KOPT-K1 (cell line): ENCODE measurements at regions not wholly inside any gene's neighbourhood (a gene's known extent, or its start where the extent isn't known, plus 50 kb on each side); places are given as distances from the start of the nearest gene placed in this dataset.
"Not testable (repeated sequence)": the region's sequence is repeated elsewhere in the genome, so short reads cannot be mapped to it uniquely, and the experiment has no call there.

Experiments
- H3K27ac ChIP-seq: fragments of 200-600 bp; sonication (generic); 2 replicates; pipeline ENCODE4 v1.5.1; 2016; ENCODE audit warnings: antibody characterized with exemption, mild to moderate bottlenecking, low read depth, low read length; ENCODE audit not compliant: poor library complexity, severe bottlenecking
- H3K36me3 ChIP-seq: fragments of 200-600 bp; sonication (generic); 2 replicates; pipeline ENCODE4 v1.5.1; 2017; ENCODE audit warnings: antibody characterized with exemption, mild to moderate bottlenecking, low read length, moderate library complexity; ENCODE audit not compliant: insufficient read depth
- H3K9me3 ChIP-seq: fragments of 200-600 bp; sonication (generic); 2 replicates; pipeline ENCODE4 v1.5.1; 2017; ENCODE audit warnings: antibody characterized with exemption, low read length, mild to moderate bottlenecking; ENCODE audit not compliant: insufficient read depth, poor library complexity, severe bottlenecking

DNA sequence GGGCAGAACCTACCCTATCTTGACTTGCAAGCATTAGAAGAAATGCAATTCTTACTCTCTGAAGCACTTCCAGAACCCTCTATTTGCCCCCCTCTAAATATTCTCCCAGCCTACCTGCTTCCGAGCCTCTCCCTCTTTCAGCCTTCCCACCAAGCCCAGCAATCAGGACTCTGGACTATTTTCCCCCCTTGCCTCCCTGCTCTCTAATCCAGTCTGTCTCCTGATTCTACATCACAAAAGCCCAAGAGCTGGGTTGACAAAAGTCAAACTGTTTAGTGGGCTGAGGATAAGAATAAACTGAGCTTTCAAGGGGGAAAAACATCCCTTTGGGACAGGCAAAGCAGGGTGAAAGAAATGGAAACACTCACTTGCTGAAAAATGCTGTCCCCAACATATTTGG is 123.2 kb upstream of the KIF2A start:
- H3K36me3 ChIP-seq: no peaks in the 10 kb centered on the region
- H3K27ac ChIP-seq: no peak overlapping the region
- H3K9me3 ChIP-seq: no peaks in the 10 kb centered on the region

DNA sequence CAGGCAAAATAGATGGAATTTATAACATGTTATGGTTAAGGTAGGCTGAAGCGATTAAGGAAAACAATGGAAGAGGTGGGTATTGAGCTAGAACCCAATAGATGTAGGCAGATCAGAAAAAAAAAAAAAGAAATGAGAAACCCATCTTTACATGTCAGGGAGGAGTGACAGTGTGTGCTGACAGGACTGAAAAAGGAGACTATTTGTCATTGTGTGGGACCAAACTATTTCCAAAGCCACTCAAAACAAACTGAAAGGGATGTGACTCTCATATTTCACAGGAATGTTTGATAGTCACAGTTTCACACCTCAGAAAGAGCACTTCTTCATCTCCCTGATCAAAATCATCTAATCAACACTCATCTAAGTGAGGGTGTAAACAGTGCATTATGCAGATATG is 122.3 kb upstream of the KIF2A start:
- Histone ChIP-seq H3K9me3 (no peaks in the 10 kb centered on the region), H3K36me3 (no peaks in the 10 kb centered on the region), H3K27ac (no peak overlapping the region)

DNA sequence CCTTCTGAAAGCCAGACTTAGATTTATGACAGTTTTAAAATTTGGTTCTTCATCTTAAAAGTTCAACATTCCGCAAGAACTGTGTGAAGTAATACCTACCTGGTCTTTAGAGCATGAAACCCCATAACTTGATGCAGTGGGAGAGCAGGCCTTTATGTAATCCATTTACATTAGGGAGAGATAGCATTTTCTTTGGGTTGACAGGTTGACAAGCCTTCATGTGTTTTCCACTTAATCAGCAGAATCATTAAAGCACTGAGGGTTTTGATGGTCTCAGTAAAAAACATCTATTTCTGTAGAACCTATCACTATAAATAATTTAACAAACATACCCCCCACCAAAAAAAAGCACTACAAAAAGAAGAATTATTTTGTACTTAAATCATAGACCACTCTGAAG is 121.6 kb upstream of the KIF2A start:
- Histone ChIP-seq H3K36me3 (no peaks in the 10 kb centered on the region), H3K27ac (no peak overlapping the region), H3K9me3 (no peaks in the 10 kb centered on the region)

DNA sequence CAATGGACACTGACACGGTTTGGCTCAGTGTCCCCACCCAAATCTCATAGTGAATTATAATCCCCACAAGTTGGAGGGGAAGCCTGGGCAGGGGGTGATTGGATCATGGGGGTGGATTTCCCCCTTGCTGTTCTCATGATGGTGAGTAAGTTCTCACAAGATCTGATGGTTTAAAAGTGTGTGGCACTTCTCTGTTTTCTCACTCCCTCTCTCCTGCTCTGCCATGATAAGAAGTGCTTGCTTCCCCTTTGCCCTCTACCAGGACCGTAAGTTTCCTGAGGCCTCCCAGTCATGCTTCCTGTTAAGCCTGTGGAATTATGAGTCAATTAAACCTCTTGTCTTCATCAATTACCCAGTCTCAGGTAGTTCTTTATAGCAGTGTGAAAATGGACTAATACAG is 115.8 kb upstream of the KIF2A start:
- Histone ChIP-seq H3K36me3 (no peaks in the 10 kb centered on the region), H3K27ac (no peak overlapping the region), H3K9me3 (peaks cover 17% of the 10 kb centered on the region)

DNA sequence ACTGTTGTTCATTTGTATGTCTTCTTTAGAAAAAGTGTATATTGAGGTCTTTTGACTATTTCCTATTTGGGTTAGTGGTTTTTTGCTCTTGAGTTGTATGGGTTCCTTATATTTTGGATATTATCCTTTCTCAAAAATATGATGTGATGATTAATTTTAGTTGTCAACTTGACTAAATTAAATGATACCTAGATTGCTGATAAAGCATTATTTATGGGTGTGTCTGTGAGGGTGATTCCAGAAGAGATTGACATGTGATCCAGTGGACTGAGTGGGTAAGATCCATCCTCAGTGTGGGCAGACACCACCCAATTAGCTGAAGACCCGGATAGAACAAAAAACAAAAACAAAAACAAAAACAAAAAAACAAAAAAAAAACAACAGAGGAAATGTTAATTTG is 115.1 kb upstream of the KIF2A start:
- Histone ChIP-seq H3K9me3 (peaks cover 17% of the 10 kb centered on the region), H3K36me3 (no peaks in the 10 kb centered on the region), H3K27ac (no peak overlapping the region)

DNA sequence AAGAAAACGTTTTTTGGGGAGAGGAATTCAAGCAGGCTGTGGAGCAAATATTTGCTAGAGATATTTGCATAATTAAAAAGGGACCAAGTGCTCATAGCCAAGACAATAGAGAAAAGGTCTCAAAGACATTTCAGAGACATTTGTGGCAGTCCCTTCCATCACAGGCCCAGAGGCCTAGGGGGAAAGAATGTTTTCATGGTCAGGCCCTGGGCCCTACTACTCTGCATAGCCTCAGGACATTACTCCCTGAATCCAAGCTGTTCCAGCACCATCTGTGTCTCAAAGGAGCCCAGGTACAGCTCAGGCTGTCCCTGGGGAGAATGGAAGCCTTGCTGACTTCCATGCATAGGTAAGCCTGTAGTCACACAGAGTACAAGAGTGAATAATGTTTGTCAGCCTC is 113.0 kb upstream of the KIF2A start:
- Histone ChIP-seq H3K27ac (no peak overlapping the region), H3K36me3 (no peaks in the 10 kb centered on the region), H3K9me3 (peaks cover 17% of the 10 kb centered on the region)

DNA sequence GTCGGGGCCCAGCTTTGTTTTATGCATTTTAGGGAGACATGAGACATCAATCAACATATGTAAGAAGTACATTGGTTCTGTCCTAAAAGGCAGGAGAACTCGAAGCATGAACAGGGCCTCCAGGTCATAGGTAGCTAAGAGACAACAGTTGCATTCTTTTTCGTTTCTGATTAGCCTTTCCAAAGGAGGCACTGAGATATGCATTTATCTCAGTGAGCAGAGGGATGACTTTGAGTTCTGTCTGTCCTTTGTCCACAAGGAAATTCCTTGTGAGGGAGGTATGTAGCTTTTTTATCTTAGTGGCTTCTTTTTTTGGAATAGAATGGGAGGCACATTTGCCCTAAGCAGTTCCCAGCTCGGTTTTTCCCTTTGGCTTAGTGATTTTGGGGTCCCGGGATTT is 109.5 kb upstream of the KIF2A start:
- peaks cover 17% of the 10 kb centered on the region for H3K9me3 ChIP-seq
- H3K36me3 ChIP-seq, H3K27ac ChIP-seq: not testable (repeated sequence)

DNA sequence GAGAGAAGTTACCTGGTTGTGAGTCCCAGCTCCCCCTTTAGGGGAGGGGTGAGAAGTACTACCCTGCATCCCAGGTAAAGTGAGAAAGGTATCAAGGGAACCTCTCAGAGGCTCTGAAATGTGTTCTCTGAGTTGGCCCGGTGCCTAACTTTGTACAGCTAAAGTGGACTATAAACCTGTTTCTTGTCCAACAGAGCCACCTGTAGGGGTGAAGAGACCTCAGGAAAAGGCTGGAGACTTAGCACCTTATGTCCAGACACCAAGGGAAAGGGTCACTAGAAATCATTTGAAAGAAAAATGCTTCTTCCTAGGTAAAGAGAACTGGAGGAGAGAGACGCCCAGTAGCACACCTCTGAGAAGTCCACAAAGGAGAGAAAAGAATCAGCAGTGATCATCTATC is 108.3 kb upstream of the KIF2A start:
- Histone ChIP-seq H3K9me3 (peaks cover 17% of the 10 kb centered on the region), H3K27ac (no peak overlapping the region), H3K36me3 (no peaks in the 10 kb centered on the region)

DNA sequence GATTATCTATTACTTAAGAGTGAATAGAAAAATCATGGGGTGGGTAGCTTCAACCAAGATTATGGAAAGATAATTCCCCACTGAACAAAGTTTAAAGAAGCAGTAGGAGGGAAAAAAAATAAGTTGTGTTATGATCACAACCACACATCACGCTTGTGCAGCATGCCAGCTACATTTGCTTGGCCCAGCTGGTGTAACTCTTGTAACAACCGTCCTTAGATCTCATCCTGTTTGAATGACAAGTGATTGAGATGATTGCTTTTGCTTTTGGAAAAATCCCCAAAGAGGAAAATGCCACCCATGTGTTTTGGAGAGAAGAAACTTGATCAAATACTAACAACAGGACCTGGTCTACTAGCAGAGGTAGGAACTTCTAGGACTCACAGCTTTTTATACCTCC is 107.6 kb upstream of the KIF2A start:
- Histone ChIP-seq H3K9me3 (peaks cover 11% of the 10 kb centered on the region), H3K27ac (no peak overlapping the region), H3K36me3 (no peaks in the 10 kb centered on the region)

DNA sequence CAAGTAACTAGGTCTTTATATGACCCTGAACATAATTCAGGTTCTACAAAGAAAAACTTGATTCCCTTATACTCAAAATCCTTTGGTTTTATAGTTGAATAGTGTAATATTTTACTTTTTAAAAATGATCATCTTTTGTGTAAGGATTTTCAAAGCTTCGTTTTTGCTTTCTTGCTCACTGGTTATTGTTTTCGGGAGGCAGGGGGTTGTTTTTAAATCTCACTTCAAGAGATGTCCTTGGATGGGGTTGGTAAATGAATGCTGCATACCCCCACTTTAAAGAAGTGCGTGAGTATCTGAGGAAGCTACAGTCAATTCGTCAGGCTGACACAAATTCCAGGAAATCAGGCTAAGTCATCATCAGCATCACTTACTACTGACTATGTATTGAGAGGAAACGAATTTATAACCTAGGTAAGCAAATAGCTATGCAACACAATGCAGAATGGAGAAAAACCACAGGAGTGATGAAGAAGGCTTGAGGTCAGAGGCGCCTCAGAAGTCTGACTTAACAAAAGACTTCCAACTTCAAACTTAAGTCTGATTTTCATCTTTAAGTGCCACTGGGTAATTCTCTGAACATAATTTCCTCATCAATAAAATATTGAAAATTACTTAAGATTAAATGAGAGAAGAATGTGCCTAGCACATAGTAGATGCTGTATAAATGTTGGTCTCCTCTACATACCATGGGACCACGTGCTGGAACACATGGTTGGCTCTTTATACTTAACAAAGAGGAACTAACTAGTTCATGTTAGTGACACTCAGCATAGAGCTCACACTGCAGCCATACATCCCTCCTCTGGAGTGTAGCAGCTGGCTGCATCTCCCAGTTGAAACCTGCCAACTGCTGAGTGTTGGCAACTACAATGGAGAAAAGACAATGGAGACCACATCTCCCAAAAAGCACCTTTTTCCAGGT is 106.0 kb upstream of the KIF2A start:
- Histone ChIP-seq H3K36me3 (no peaks in the 10 kb centered on the region), H3K9me3 (no peaks in the 10 kb centered on the region), H3K27ac (no peak overlapping the region)

DNA sequence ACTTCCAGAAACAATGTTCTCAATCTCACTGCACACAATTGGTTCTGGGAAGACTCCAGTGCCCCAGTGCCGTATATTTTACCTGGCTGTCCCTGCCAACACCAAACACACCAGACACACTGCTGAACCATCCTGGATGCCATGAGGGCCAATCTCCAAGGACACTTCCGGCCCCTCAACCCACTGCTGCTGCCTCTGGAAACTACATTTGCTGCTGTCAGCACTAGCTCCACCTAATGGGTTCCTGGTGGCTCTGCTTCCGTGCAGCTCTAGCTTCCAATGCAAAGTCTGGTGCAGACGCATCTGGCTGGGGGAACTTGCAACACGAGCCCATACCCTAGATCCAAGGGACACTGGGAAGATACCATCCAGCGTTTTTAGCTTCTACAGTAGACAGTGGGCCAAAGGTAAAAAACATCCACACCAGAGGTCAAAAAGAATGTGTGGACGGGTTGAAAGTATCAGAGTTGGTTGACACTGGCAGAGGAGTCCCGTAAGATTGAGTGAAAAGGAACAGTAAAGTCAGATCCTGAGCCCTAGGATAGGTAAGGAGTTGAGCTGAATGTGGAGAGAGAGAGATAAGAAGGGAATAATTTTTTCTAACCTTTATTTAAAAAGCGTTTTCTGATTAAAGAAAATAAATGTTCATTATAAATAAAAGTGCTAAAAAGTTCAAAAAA is 99.7 kb upstream of the KIF2A start:
- H3K9me3 ChIP-seq: no peaks in the 10 kb centered on the region
- no peak overlapping the region for H3K27ac ChIP-seq
- no peaks in the 10 kb centered on the region for H3K36me3 ChIP-seq

DNA sequence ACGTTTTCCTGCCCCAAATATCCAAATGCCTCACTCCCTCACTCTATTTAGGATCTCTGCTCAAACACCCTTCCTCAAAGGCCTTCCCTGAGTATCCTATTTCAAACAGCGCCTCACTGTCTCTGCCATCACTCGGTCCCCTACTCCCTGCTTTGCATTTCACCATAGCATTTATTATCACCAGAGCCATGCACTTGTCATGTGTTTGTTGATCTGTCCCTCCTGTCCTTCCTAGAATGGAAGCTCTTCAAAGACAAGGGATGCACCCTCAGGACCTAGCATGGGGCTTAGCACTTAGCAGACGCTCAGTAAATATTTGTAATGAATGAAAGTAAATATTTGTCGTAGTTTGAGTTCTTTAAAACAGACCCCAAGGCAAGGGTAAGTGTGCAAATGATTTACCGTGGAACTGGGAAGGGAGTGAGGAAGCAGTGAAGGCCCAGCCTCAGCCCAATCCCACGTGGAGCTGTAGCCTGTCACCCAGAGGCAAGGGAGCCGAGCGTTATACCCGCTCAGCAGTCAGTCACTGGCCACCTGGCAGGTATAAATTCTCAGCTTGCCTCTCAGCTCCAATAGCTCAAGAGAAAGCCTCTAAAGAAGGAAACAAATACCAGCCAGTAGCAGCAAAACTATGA is 97.7 kb upstream of the KIF2A start:
- H3K9me3 ChIP-seq: no peaks in the 10 kb centered on the region
- no peaks in the 10 kb centered on the region for H3K36me3 ChIP-seq
- H3K27ac ChIP-seq: no peak overlapping the region

DNA sequence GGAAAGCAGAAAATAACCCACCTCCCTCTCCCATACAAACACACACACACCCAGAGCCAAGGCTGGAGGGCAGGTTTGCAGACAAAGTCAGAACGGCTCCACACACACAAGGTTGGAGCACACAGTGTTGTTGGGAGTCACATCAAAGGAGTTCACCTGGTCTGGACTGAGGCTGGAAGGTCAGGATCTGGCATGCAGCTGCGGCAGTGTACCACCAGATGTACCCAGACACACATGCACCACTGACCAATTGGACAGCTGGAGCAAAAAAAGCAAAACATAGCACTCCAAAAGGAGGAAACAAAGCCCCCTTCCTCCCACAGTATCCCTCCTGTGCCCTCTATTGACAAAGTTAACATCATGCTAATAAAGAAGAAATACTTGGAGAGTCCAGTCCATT is 94.6 kb upstream of the KIF2A start:
- H3K27ac ChIP-seq: no peak overlapping the region
- no peaks in the 10 kb centered on the region for H3K36me3 ChIP-seq
- H3K9me3 ChIP-seq: no peaks in the 10 kb centered on the region

DNA sequence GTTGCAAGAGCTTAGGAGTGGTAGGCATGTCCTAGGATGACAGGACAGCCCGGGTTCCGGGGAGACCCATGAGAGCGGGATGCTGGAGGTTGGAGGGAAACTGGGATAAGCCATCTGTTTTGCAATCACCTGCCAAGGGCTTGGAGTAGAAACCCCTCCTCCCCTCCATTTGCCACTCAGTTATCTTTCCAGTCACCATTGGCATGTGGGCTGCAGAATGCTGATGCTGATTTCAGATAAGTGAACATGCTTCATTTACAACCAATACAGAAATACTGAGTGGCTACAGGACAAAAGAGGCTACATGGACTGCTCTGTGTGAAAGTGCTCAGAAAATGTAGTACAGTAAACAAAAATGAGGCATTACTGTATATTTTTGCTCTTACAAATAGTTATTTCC is 93.4 kb upstream of the KIF2A start:
- Histone ChIP-seq H3K27ac (no peak overlapping the region), H3K36me3 (no peaks in the 10 kb centered on the region), H3K9me3 (no peaks in the 10 kb centered on the region)

DNA sequence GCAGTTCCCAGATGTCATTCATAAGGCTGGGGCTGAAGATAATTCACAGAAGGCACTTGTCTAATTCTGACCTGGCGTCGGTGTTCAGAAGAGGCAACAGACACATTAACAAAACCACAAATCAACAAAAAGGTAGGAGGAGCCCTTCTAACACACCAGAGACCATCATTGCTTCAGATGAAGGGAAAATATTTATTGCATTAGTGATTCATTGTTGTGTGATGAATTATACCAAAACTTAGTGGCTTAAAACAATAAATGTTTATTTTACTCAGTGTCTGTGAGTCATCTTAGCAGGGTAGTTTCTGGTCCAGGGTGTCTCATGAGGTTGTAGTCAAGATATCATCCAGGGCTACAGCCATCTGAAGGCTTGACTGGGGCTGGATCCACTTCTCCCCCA is 91.3 kb upstream of the KIF2A start:
- Histone ChIP-seq H3K36me3 (no peaks in the 10 kb centered on the region), H3K27ac (no peak overlapping the region), H3K9me3 (no peaks in the 10 kb centered on the region)
